DOHH2 (cell line): ENCODE measurements at regions not wholly inside any gene's neighbourhood (a gene's known extent, or its start where the extent isn't known, plus 50 kb on each side); places are given as distances from the start of the nearest gene placed in this dataset.

Experiments used
- CTCF ChIP-seq: fragments of 200-600 bp; sonication (generic); IDR thresholded peaks from one replicate; pipeline ENCODE4 v1.5.1; 2014; ENCODE audit warnings: antibody characterized with exemption, mild to moderate bottlenecking, low read depth, low read length; ENCODE audit not compliant: poor library complexity, severe bottlenecking
- EZH2phosphoT487 ChIP-seq: fragments of 200-600 bp; sonication (generic); IDR thresholded peaks from 2 replicates; pipeline ENCODE4 v1.6.1; 2017; ENCODE audit warnings: borderline replicate concordance, mild to moderate bottlenecking, antibody characterized with exemption, low read length, moderate library complexity, mixed read lengths

GRCh38 chr13:76724421-76724820 is 161.8 kb downstream of the KCTD12 start:
- no peak for TF ChIP-seq CTCF
- TF ChIP-seq EZH2phosphoT487, result no peak
